ENCODE measurements at regions not wholly inside any gene's neighbourhood (a gene's known extent, or its start where the extent isn't known, plus 50 kb on each side); places are given as distances from the start of the nearest gene placed in this dataset.

GRCh38 chr14:47978871-47979270, 303.5 kb upstream of the MDGA2 start:
- Histone ChIP-seq H3K27ac (ENCODE audit: low read depth, low read length) (no peak overlapping the region), H3K4me3 (ENCODE audit: low read depth, low read length) (no peak overlapping the region), H3K27me3 (ENCODE audit: control insufficient read depth, insufficient read depth, low read length) (no peaks in the 10 kb centered on the region), H3K9me3 (ENCODE audit: control insufficient read depth, insufficient read depth, low read length) (peaks cover 3% of the 10 kb centered on the region; the same call in 1 of the 2 replicates)
- no peak for DNase-seq (ENCODE audit: low read depth, low spot score)
- TF ChIP-seq, protein P1, sequence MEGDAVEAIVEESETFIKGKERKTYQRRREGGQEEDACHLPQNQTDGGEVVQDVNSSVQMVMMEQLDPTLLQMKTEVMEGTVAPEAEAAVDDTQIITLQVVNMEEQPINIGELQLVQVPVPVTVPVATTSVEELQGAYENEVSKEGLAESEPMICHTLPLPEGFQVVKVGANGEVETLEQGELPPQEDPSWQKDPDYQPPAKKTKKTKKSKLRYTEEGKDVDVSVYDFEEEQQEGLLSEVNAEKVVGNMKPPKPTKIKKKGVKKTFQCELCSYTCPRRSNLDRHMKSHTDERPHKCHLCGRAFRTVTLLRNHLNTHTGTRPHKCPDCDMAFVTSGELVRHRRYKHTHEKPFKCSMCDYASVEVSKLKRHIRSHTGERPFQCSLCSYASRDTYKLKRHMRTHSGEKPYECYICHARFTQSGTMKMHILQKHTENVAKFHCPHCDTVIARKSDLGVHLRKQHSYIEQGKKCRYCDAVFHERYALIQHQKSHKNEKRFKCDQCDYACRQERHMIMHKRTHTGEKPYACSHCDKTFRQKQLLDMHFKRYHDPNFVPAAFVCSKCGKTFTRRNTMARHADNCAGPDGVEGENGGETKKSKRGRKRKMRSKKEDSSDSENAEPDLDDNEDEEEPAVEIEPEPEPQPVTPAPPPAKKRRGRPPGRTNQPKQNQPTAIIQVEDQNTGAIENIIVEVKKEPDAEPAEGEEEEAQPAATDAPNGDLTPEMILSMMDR (IDR thresholded peaks at IDR 0.05; ENCODE audit: low read depth, low read length): no peak
- ChIA-PET CTCF (no interaction called here), POLR2A (no interaction called here)

- Histone ChIP-seq H3K27me3 (ENCODE audit: control insufficient read depth, insufficient read depth, low read length) (no peaks in the 10 kb centered on the region), H3K4me3 (ENCODE audit: low read depth, low read length) (no peak overlapping the region), H3K9me3 (ENCODE audit: control insufficient read depth, insufficient read depth, low read length) (peaks cover 6% of the 10 kb centered on the region; the same call in 1 of the 2 replicates), H3K27ac (ENCODE audit: low read depth, low read length) (no peak overlapping the region)
- TF ChIP-seq, protein P1 (IDR thresholded peaks at IDR 0.05; ENCODE audit: low read depth, low read length): no peak
- DNase-seq (ENCODE audit: low read depth, low spot score): no peak
- ChIA-PET POLR2A (no interaction called here), CTCF (no interaction called here)
Observed at GRCh38 chr14:47976139-47976538, 300.7 kb upstream of the MDGA2 start.

DNA sequence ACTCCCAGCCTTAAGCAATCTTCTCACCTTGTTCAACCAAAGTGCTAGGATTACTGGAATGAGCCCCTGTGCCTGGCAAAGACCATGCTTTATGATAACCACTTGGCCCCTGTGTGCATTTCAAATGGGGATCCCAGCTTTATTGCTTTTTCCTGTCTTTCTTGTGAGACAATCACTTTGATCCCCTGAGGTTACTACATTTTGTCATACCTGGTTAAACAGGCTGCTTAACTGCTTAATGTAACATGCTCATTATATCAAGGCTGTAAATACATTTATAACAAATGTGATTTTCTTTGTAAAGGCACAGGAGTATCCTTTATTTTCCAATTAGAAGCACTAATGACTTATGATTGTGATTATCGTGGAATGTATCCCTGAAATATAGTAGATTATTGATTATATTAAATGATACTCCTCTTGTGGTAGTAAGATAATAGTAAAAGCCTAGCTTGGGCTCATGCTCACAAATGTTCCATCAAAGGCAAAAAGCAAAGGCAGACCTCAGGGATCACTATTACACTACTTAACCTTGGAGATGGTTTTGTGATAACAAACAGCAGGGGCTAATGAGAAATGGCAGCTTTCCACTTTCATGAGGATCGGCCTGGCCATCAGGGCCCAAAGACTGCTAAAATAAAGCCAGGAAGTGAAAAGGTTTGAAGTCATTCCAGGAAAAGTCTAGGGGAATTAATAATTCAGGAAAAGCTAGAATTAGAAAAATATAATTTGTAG, 290.8 kb upstream of the MDGA2 start:
- DNase-seq (ENCODE audit: low read depth, low spot score): no peak
- H3K27ac ChIP-seq (ENCODE audit: low read depth, low read length): no peak overlapping the region
- H3K27me3 ChIP-seq (ENCODE audit: control insufficient read depth, insufficient read depth, low read length): no peaks in the 10 kb centered on the region
- no peaks in the 10 kb centered on the region for H3K9me3 ChIP-seq (ENCODE audit: control insufficient read depth, insufficient read depth, low read length)
- H3K4me3 ChIP-seq (ENCODE audit: low read depth, low read length): no peak overlapping the region
- CTCF ChIA-PET: no interaction called here
- TF ChIP-seq, protein P1 (IDR thresholded peaks at IDR 0.05; ENCODE audit: low read depth, low read length): no peak
- POLR2A ChIA-PET: no interaction called here

DNA sequence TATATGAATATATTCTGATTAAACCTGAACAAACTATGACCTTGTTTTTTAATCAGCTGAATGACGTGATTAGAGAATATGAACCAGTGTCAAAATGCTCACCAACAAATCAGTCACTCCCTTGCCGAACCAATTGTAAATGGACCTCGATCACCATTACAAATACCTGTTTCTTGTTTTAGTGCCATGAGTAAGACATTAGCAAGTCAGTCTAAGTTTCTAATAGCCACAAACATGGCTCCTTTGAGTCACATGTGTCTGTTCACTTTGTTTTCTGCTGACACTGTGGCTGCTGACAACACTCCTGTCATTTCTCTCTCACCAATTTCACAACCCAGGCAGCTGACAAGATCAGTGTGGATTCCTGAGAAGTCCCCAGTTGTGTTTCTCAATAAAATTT, 286.2 kb upstream of the MDGA2 start:
- TF ChIP-seq, protein P1 (IDR thresholded peaks at IDR 0.05; ENCODE audit: low read depth, low read length): no peak
- Histone ChIP-seq H3K9me3 (ENCODE audit: control insufficient read depth, insufficient read depth, low read length) (peaks cover 3% of the 10 kb centered on the region; the same call in 1 of the 2 replicates), H3K27ac (ENCODE audit: low read depth, low read length) (no peak overlapping the region), H3K27me3 (ENCODE audit: control insufficient read depth, insufficient read depth, low read length) (no peaks in the 10 kb centered on the region), H3K4me3 (ENCODE audit: low read depth, low read length) (no peak overlapping the region)
- POLR2A ChIA-PET: no interaction called here
- CTCF ChIA-PET: no interaction called here
- no peak for DNase-seq (ENCODE audit: low read depth, low spot score)

DNA sequence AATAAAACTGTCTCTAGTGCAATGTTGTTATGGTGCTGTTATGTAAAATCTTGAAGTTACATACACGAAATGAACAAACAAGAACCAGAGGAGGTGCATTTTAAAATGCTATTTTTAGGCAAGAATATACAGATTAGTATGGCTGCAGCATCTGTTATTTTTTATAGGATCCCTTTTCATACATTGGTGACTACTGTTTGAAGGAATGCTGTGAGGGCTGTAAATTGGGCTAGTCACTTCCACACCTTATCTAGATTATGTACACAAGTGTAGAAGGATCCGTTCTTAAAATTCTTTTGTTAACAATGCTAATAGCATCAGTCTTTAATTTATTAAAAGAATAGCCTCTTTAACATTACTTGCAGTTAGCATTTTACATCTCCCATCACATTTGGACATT, 284.3 kb upstream of the MDGA2 start:
- H3K9me3 ChIP-seq (ENCODE audit: control insufficient read depth, insufficient read depth, low read length): peaks cover 3% of the 10 kb centered on the region; the same call in 1 of the 2 replicates
- CTCF ChIA-PET: no interaction called here
- no peak overlapping the region for H3K4me3 ChIP-seq (ENCODE audit: low read depth, low read length)
- no peak for DNase-seq (ENCODE audit: low read depth, low spot score)
- H3K27ac ChIP-seq (ENCODE audit: low read depth, low read length): no peak overlapping the region
- TF ChIP-seq, protein P1 (IDR thresholded peaks at IDR 0.05; ENCODE audit: low read depth, low read length): no peak
- no peaks in the 10 kb centered on the region for H3K27me3 ChIP-seq (ENCODE audit: control insufficient read depth, insufficient read depth, low read length)
- POLR2A ChIA-PET: no interaction called here

Measured in AG04450 (cell line).